Trophoblast cell (in vitro differentiated cells and primary cell): ENCODE measurements at regions not wholly inside any gene's neighbourhood (a gene's known extent, or its start where the extent isn't known, plus 50 kb on each side); places are given as distances from the start of the nearest gene placed in this dataset.

ENCODE experiments used
- DNase-seq, 2 donors: peaks; one replicate each; pipeline ENCODE4 v3.0.0-alpha.2; 2016
- H2AFZ ChIP-seq: 2 replicates; pipeline ENCODE4 v1.6.1; 2013; ENCODE audit warnings: low read length, moderate library complexity, mild to moderate bottlenecking; ENCODE audit not compliant: insufficient read depth, poor library complexity
- H2AK5ac ChIP-seq: 2 replicates; pipeline ENCODE4 v1.6.1; 2013; ENCODE audit warnings: mild to moderate bottlenecking, low read length
- H2BK120ac ChIP-seq: 2 replicates; pipeline ENCODE4 v1.6.1; 2013; ENCODE audit warnings: low read length, mild to moderate bottlenecking, moderate library complexity; ENCODE audit not compliant: insufficient read depth, poor library complexity
- H2BK12ac ChIP-seq: 2 replicates; pipeline ENCODE4 v1.6.1; 2013; ENCODE audit warnings: mild to moderate bottlenecking, low read length, moderate library complexity
- H2BK5ac ChIP-seq: 2 replicates; pipeline ENCODE4 v1.6.1; 2013; ENCODE audit warnings: low read length, low read depth, moderate library complexity, mild to moderate bottlenecking; ENCODE audit not compliant: poor library complexity
- H3K14ac ChIP-seq: 2 replicates; pipeline ENCODE4 v1.6.1; 2013; ENCODE audit warnings: mild to moderate bottlenecking, low read length
- H3K18ac ChIP-seq: 2 replicates; pipeline ENCODE4 v1.6.1; 2013; ENCODE audit warnings: mild to moderate bottlenecking, low read length
- H3K23ac ChIP-seq: 2 replicates; pipeline ENCODE4 v1.6.1; 2013; ENCODE audit warnings: low read length
- H3K27ac ChIP-seq: 2 replicates; pipeline ENCODE4 v1.5.1; 2013; ENCODE audit warnings: low read depth, mild to moderate bottlenecking, inconsistent platforms, low read length, moderate library complexity
- H3K27me3 ChIP-seq: 2 replicates; pipeline ENCODE4 v1.6.1; 2013; ENCODE audit warnings: inconsistent platforms, mild to moderate bottlenecking, low read length, moderate library complexity; ENCODE audit not compliant: insufficient read depth
- H3K36me3 ChIP-seq, 2 experiments: 1 replicate in 1 of 2; 2 replicates in 1 of 2; pipeline ENCODE4 v1.6.1; 2013; ENCODE audit warnings: low read length in 2 of 2, mild to moderate bottlenecking in 2 of 2, moderate library complexity in 1 of 2; ENCODE audit not compliant: insufficient read depth in 2 of 2, control insufficient read depth in 1 of 2
- H3K4ac ChIP-seq: 2 replicates; pipeline ENCODE4 v1.6.1; 2013; ENCODE audit warnings: low read depth, mild to moderate bottlenecking, low read length, moderate library complexity
- H3K4me1 ChIP-seq, 2 experiments: 1 replicate in 1 of 2; 2 replicates in 1 of 2; pipeline ENCODE4 v1.6.1; 2013; ENCODE audit warnings: low read length in 2 of 2, mild to moderate bottlenecking in 2 of 2, moderate library complexity in 1 of 2; ENCODE audit not compliant: insufficient read depth in 2 of 2, control insufficient read depth in 1 of 2
- H3K4me2 ChIP-seq: 2 replicates; pipeline ENCODE4 v1.6.1; 2013; ENCODE audit warnings: inconsistent platforms, mild to moderate bottlenecking, low read length, moderate library complexity
- H3K4me3 ChIP-seq: 2 replicates; pipeline ENCODE4 v1.5.1; 2013; ENCODE audit warnings: mild to moderate bottlenecking, low read depth, low read length, inconsistent platforms
- H3K79me1 ChIP-seq: one replicate; pipeline ENCODE4 v1.6.1; 2013; ENCODE audit warnings: low read length
- H3K79me2 ChIP-seq: 2 replicates; pipeline ENCODE4 v1.6.1; 2013; ENCODE audit warnings: low read length, mild to moderate bottlenecking; ENCODE audit not compliant: control insufficient read depth, insufficient read depth, poor library complexity
- H3K9ac ChIP-seq: 2 replicates; pipeline ENCODE4 v1.6.1; 2013; ENCODE audit warnings: mild to moderate bottlenecking, low read length
- H3K9me3 ChIP-seq: 2 replicates; pipeline ENCODE4 v1.6.1; 2013; ENCODE audit warnings: low read depth, mild to moderate bottlenecking, control low read depth, inconsistent platforms, low read length; ENCODE audit not compliant: insufficient read depth
- H4K12ac ChIP-seq: 2 replicates; pipeline ENCODE4 v1.6.1; 2013; ENCODE audit warnings: low read depth, mild to moderate bottlenecking, low read length, moderate library complexity
- H4K8ac ChIP-seq: 2 replicates; pipeline ENCODE4 v1.6.1; 2013; ENCODE audit warnings: low read depth, mild to moderate bottlenecking, low read length, moderate library complexity
- H4K91ac ChIP-seq: one replicate; pipeline ENCODE4 v1.6.1; 2013; ENCODE audit warnings: low read depth, mild to moderate bottlenecking, low read length, moderate library complexity
- WGBS: extraction: QIAGEN DNeasy Blood & Tissue Kit; methylation state at CpG from one replicate; pipeline ENCODE4 v1.1.7; 2013; ENCODE audit warnings: missing lambda C conversion rate; ENCODE audit not compliant: insufficient read length, insufficient coverage; ENCODE audit errors: extremely low coverage; 5-methylcytosine and 5-hydroxymethylcytosine counted together

DNA sequence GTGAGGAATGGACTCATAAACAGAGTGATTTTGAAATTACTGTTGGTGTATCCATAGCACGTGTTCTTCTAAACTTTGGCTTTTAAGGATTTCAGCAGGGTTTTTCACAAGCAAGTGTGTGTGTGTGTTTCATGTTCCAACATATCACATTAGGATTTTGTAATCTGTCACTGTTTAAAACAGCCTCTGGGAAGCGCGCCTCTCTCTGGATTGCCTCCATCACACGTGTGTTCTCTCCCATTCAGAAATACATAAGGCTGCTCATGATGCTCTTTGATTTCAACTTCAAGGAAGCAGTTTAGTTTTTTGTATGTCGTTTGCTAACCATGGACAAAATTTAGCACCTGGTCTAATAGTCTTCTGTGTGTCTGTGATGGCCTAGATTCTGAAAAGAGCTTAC, 370.4 kb downstream of the MTX2 start:
- Histone ChIP-seq H3K79me1 (no peaks in the 10 kb centered on the region), H2BK12ac (no peak overlapping the region), H3K36me3 (no peaks in the 10 kb centered on the region), H3K18ac (no peak overlapping the region), H3K27me3 (peaks cover 12% of the 10 kb centered on the region), H3K23ac (no peak overlapping the region), H3K9me3 (no peaks in the 10 kb centered on the region), H3K4ac (no peak overlapping the region), H3K4me3 (no peak overlapping the region), H2BK5ac (no peak overlapping the region), H2BK120ac (no peak overlapping the region), H3K4me2 (no peak overlapping the region), H4K12ac (no peak overlapping the region), H4K8ac (no peak overlapping the region), H3K79me2 (no peaks in the 10 kb centered on the region), H3K27ac (no peak overlapping the region), H2AK5ac (no peak overlapping the region), H3K9ac (no peak overlapping the region), H2AFZ (no peak overlapping the region), H4K91ac (no peak overlapping the region), H3K4me1 (no peaks in the 10 kb centered on the region), H3K14ac (no peak overlapping the region)
- WGBS, result no CpG with 5 or more reads among the region's 5 CpGs
- DNase-seq, result no peak

DNA sequence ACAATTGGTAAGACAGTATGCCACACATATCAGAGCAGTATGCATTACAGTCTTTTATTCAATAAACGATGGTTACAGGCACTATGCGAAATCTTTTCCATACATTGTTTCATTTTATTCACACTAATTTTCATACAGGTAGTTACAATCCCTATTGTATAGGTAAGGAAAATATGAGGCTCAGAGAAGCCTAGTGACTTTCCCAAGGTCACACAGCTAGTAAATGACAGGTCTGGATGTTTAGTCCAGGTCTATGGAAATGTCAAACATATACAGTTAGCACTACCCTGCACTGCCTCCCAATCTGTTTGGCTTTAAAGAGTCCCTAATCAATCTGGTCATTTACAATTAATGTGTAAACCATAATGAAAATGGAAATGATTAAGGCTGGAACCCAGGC, 372.2 kb downstream of the MTX2 start:
- Histone ChIP-seq H3K4me2 (no peak overlapping the region), H3K27me3 (peaks cover 12% of the 10 kb centered on the region), H2BK5ac (no peak overlapping the region), H3K36me3 (no peaks in the 10 kb centered on the region), H3K4ac (no peak overlapping the region), H2BK12ac (no peak overlapping the region), H2BK120ac (no peak overlapping the region), H3K14ac (no peak overlapping the region), H2AFZ (no peak overlapping the region), H3K4me3 (no peak overlapping the region), H3K79me2 (no peaks in the 10 kb centered on the region), H3K23ac (no peak overlapping the region), H3K9me3 (no peaks in the 10 kb centered on the region), H4K8ac (no peak overlapping the region), H3K18ac (no peak overlapping the region), H4K12ac (no peak overlapping the region), H3K9ac (no peak overlapping the region), H3K4me1 (no peaks in the 10 kb centered on the region), H4K91ac (no peak overlapping the region), H3K27ac (no peak overlapping the region), H3K79me1 (no peaks in the 10 kb centered on the region), H2AK5ac (no peak overlapping the region)
- WGBS, result no CpG with 5 or more reads among the region's 2 CpGs
- DNase-seq, result no peak

DNA sequence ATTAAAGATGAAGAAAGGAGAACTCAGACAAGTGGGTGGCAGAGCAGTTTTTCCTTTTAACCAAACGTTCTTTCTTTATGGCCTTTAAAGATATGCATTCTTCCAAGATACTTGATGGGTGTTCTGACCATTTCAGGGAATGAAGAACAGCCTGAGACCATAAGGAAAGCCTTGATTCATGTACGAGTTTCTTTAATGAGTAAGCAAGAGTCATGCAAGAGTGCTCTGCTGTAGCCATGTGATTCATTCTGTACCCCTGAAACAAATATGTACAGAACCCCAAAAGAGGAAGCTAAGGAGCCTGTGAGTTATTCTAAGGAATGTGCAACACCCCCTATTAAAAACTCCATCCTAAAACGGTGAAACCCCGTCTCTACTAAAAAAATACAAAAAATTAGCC, 372.8 kb downstream of the MTX2 start:
- H3K9ac ChIP-seq, result no peak overlapping the region
- no peak overlapping the region for H3K14ac ChIP-seq
- H3K9me3 ChIP-seq, result no peaks in the 10 kb centered on the region
- no peak overlapping the region for H4K8ac ChIP-seq
- no peaks in the 10 kb centered on the region for H3K79me2 ChIP-seq
- H3K79me1 ChIP-seq, result no peaks in the 10 kb centered on the region
- no peak overlapping the region for H4K91ac ChIP-seq
- H2AFZ ChIP-seq, result no peak overlapping the region
- no peaks in the 10 kb centered on the region for H3K36me3 ChIP-seq
- H2BK12ac ChIP-seq, result no peak overlapping the region
- H2AK5ac ChIP-seq, result no peak overlapping the region
- no peak overlapping the region for H3K4me2 ChIP-seq
- no peak overlapping the region for H3K18ac ChIP-seq
- no peak overlapping the region for H4K12ac ChIP-seq
- peaks cover 11% of the 10 kb centered on the region for H3K27me3 ChIP-seq
- no peak overlapping the region for H2BK5ac ChIP-seq
- H3K4me1 ChIP-seq, result no peaks in the 10 kb centered on the region
- no peak overlapping the region for H3K4ac ChIP-seq
- peak in 1 of 2 donors; percentile 28 for DNase-seq
- no peak overlapping the region for H3K4me3 ChIP-seq
- H2BK120ac ChIP-seq, result no peak overlapping the region
- WGBS, result no CpG with 5 or more reads among the region's 4 CpGs
- H3K23ac ChIP-seq, result no peak overlapping the region
- no peak overlapping the region for H3K27ac ChIP-seq

DNA sequence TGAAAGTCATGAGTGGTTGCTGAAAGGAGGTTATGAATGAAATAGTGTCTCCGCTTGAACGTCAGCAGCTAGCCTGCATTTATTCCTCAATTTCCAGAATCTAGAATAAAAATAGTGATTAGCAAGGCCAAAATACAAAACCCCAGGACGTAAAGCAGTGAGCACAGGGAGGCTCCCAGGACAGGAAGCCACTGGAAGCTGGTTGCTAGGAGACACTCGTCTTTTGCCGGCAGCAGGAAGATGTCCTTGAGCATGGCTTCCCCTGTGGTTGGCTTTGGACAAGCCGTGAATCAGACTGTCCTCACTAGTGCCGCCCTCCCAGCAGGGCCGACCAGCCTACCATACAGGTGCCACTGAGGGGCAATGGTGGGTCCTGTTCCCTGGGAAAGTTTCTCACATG, 374.4 kb downstream of the MTX2 start:
- no peaks in the 10 kb centered on the region for H3K36me3 ChIP-seq
- no peak overlapping the region for H3K9ac ChIP-seq
- no peak overlapping the region for H4K91ac ChIP-seq
- WGBS, result no CpG with 5 or more reads among the region's 8 CpGs
- H3K4me3 ChIP-seq, result no peak overlapping the region
- no peaks in the 10 kb centered on the region for H3K79me1 ChIP-seq
- no peak overlapping the region for H4K8ac ChIP-seq
- H3K27ac ChIP-seq, result no peak overlapping the region
- H2BK5ac ChIP-seq, result no peak overlapping the region
- H2AK5ac ChIP-seq, result no peak overlapping the region
- no peaks in the 10 kb centered on the region for H3K4me1 ChIP-seq
- no peak for DNase-seq
- no peaks in the 10 kb centered on the region for H3K79me2 ChIP-seq
- no peaks in the 10 kb centered on the region for H3K9me3 ChIP-seq
- H3K18ac ChIP-seq, result no peak overlapping the region
- H3K4me2 ChIP-seq, result no peak overlapping the region
- H3K14ac ChIP-seq, result no peak overlapping the region
- H2BK120ac ChIP-seq, result no peak overlapping the region
- H3K23ac ChIP-seq, result no peak overlapping the region
- no peak overlapping the region for H3K4ac ChIP-seq
- peaks cover 2% of the 10 kb centered on the region for H3K27me3 ChIP-seq
- no peak overlapping the region for H2AFZ ChIP-seq
- H4K12ac ChIP-seq, result no peak overlapping the region
- no peak overlapping the region for H2BK12ac ChIP-seq
